HEK293 (cell line): ENCODE measurements at regions not wholly inside any gene's neighbourhood (a gene's known extent, or its start where the extent isn't known, plus 50 kb on each side); places are given as distances from the start of the nearest gene placed in this dataset.

ENCODE experiments used
- CTCF ChIA-PET: fragments of 350-600 bp; formaldehyde crosslinking; extraction: SDS; loops from one replicate; lab custom pipeline; 2021; ENCODE audit warnings: antibody characterized with exemption; lab: Yijun Ruan, JAX
- POLR2A ChIA-PET: fragments of 300-600 bp; formaldehyde crosslinking; extraction: SDS; loops from one replicate; lab custom pipeline; 2020; ENCODE audit warnings: antibody characterized with exemption, inconsistent platforms; lab: Yijun Ruan, JAX
- H3K27ac ChIP-seq: fragments of 200-500 bp; sonication (Bioruptor generic); 2 replicates; pipeline ENCODE4 v1.5.1; 2014; ENCODE audit warnings: low read depth, low read length, control low read depth, inconsistent platforms; ENCODE audit errors: extremely low read depth
- H3K36me3 ChIP-seq, 2 experiments: fragments of 200-500 bp in 1 of 2; sonication (Bioruptor generic) in 1 of 2; 1 replicate in 1 of 2; 2 replicates in 1 of 2; pipeline ENCODE4 v1.5.1; 2014 to 2017; ENCODE audit warnings: inconsistent platforms in 2 of 2, low read length in 2 of 2; ENCODE audit not compliant: control insufficient read depth in 2 of 2, insufficient read depth in 1 of 2
- H3K4me1 ChIP-seq: fragments of 200-500 bp; sonication (Bioruptor generic); 2 replicates; pipeline ENCODE4 v1.5.1; 2014; ENCODE audit warnings: mild to moderate bottlenecking, low read length, inconsistent platforms; ENCODE audit not compliant: control insufficient read depth, insufficient read depth
- H3K4me3 ChIP-seq: 2 replicates; pipeline ENCODE4 v1.5.1; 2011; ENCODE audit warnings: low read depth, mild to moderate bottlenecking, control low read depth, low read length, moderate library complexity
- H3K9me3 ChIP-seq: fragments of 200-500 bp; sonication (Bioruptor generic); 2 replicates; pipeline ENCODE4 v1.5.1; 2014; ENCODE audit warnings: low read depth, low read length, inconsistent platforms; ENCODE audit not compliant: control insufficient read depth, insufficient read depth
- GLI4 ChIP-seq: fragments of 450-650 bp; formaldehyde crosslinking; IDR thresholded peaks from 2 replicates; pipeline ENCODE4 v1.5.1; 2016; ENCODE audit warnings: missing biosample characterization, missing genetic modification characterization
- HOXC10 ChIP-seq: sonication (generic); formaldehyde crosslinking; IDR thresholded peaks from 2 replicates; pipeline ENCODE4 v1.8.1; 2023; ENCODE audit warnings: mild to moderate bottlenecking, missing genetic modification reagents
- KLF10 ChIP-seq: fragments of 450-650 bp; IDR thresholded peaks from 2 replicates; pipeline ENCODE4 v1.5.1; 2018; ENCODE audit warnings: missing biosample characterization, mild to moderate bottlenecking, missing genetic modification characterization
- KLF17 ChIP-seq: fragments of 450-650 bp; formaldehyde crosslinking; IDR thresholded peaks from 2 replicates; pipeline ENCODE4 v1.5.1; 2016; ENCODE audit warnings: missing biosample characterization, missing genetic modification characterization
- OSR2 ChIP-seq: fragments of 450-650 bp; formaldehyde crosslinking; IDR thresholded peaks from 2 replicates; pipeline ENCODE4 v1.5.1; 2016; ENCODE audit warnings: missing biosample characterization, missing genetic modification characterization
- OVOL3 ChIP-seq: fragments of 450-650 bp; formaldehyde crosslinking; IDR thresholded peaks from 2 replicates; pipeline ENCODE4 v1.5.1; 2016; ENCODE audit warnings: missing biosample characterization, missing genetic modification characterization
- PATZ1 ChIP-seq: fragments of 450-650 bp; formaldehyde crosslinking; IDR thresholded peaks from 2 replicates; pipeline ENCODE4 v1.5.1; 2016; ENCODE audit warnings: missing biosample characterization, missing genetic modification characterization
- REPIN1 ChIP-seq: fragments of 450-650 bp; formaldehyde crosslinking; IDR thresholded peaks from 2 replicates; pipeline ENCODE4 v1.5.1; 2017; ENCODE audit warnings: missing biosample characterization, missing genetic modification characterization, low read depth
- ZBTB17 ChIP-seq: fragments of 450-650 bp; formaldehyde crosslinking; IDR thresholded peaks from 2 replicates; pipeline ENCODE4 v1.5.1; 2016; ENCODE audit warnings: missing biosample characterization, missing genetic modification characterization
- ZFHX2 ChIP-seq: fragments of 450-650 bp; formaldehyde crosslinking; conservative IDR thresholded peaks from 2 replicates; pipeline ENCODE4 v1.5.1; 2016; ENCODE audit warnings: missing biosample characterization, missing genetic modification characterization
- ZFP41 ChIP-seq: fragments of 450-650 bp; formaldehyde crosslinking; IDR thresholded peaks from 2 replicates; pipeline ENCODE4 v1.5.1; 2016; ENCODE audit warnings: missing biosample characterization, missing genetic modification characterization, borderline replicate concordance
- ZFP69B ChIP-seq: fragments of 450-650 bp; formaldehyde crosslinking; IDR thresholded peaks from 2 replicates; pipeline ENCODE4 v1.5.1; 2016; ENCODE audit warnings: missing biosample characterization, missing genetic modification characterization
- ZNF148 ChIP-seq: fragments of 450-650 bp; formaldehyde crosslinking; IDR thresholded peaks from 2 replicates; pipeline ENCODE4 v1.5.0; 2017; ENCODE audit warnings: missing biosample characterization, missing genetic modification characterization, borderline replicate concordance
- ZNF221 ChIP-seq: fragments of 450-650 bp; formaldehyde crosslinking; IDR thresholded peaks from 2 replicates; pipeline ENCODE4 v1.5.1; 2017; ENCODE audit warnings: missing biosample characterization, missing genetic modification characterization, borderline replicate concordance
- ZNF23 ChIP-seq: fragments of 450-650 bp; formaldehyde crosslinking; IDR thresholded peaks from 2 replicates; pipeline ENCODE4 v1.5.1; 2016; ENCODE audit warnings: missing biosample characterization, missing genetic modification characterization, borderline replicate concordance
- ZNF266 ChIP-seq: fragments of 450-650 bp; formaldehyde crosslinking; IDR thresholded peaks from 2 replicates; pipeline ENCODE4 v1.5.1; 2016; ENCODE audit warnings: missing biosample characterization, missing genetic modification characterization, low read depth
- ZNF292 ChIP-seq: fragments of 450-650 bp; formaldehyde crosslinking; IDR thresholded peaks from 2 replicates; pipeline ENCODE4 v1.5.1; 2016; ENCODE audit warnings: low read depth, missing biosample characterization, missing genetic modification characterization, borderline replicate concordance
- ZNF335 ChIP-seq: fragments of 450-650 bp; formaldehyde crosslinking; conservative IDR thresholded peaks from 2 replicates; pipeline ENCODE4 v1.5.1; 2016; ENCODE audit warnings: missing biosample characterization, missing genetic modification characterization
- ZNF354C ChIP-seq: fragments of 450-650 bp; formaldehyde crosslinking; IDR thresholded peaks from 2 replicates; pipeline ENCODE4 v1.5.1; 2016; ENCODE audit warnings: missing biosample characterization, missing genetic modification characterization, low read depth, borderline replicate concordance
- ZNF529 ChIP-seq: fragments of 450-650 bp; formaldehyde crosslinking; IDR thresholded peaks from 2 replicates; pipeline ENCODE4 v1.5.1; 2017; ENCODE audit warnings: missing genetic modification characterization, missing biosample characterization; ENCODE audit not compliant: insufficient replicate concordance
- ZNF548 ChIP-seq: fragments of 450-650 bp; formaldehyde crosslinking; IDR thresholded peaks from 2 replicates; pipeline ENCODE4 v1.5.1; 2016; ENCODE audit warnings: missing biosample characterization, missing genetic modification characterization
- ZNF555 ChIP-seq: fragments of 450-650 bp; formaldehyde crosslinking; conservative IDR thresholded peaks from 2 replicates; pipeline ENCODE4 v1.5.1; 2017; ENCODE audit warnings: missing biosample characterization, mild to moderate bottlenecking, missing genetic modification characterization, inconsistent platforms
- ZNF580 ChIP-seq: fragments of 450-650 bp; formaldehyde crosslinking; IDR thresholded peaks from 2 replicates; pipeline ENCODE4 v1.5.1; 2016; ENCODE audit warnings: missing biosample characterization, missing genetic modification characterization
- ZNF664 ChIP-seq: fragments of 450-650 bp; formaldehyde crosslinking; IDR thresholded peaks from 2 replicates; pipeline ENCODE4 v1.5.1; 2016; ENCODE audit warnings: missing biosample characterization, missing genetic modification characterization
- ZNF707 ChIP-seq: fragments of 450-650 bp; formaldehyde crosslinking; IDR thresholded peaks from 2 replicates; pipeline ENCODE4 v1.5.1; 2016; ENCODE audit warnings: missing biosample characterization, missing genetic modification characterization
- ZNF776 ChIP-seq: fragments of 450-650 bp; formaldehyde crosslinking; IDR thresholded peaks from 2 replicates; pipeline ENCODE4 v1.5.0; 2017; ENCODE audit warnings: missing biosample characterization, missing genetic modification characterization, borderline replicate concordance
- ZNF792 ChIP-seq: fragments of 450-650 bp; formaldehyde crosslinking; IDR thresholded peaks from 2 replicates; pipeline ENCODE4 v1.5.1; 2016; ENCODE audit warnings: missing biosample characterization, missing genetic modification characterization

GRCh38 chr9:81476813-81477490 is 212.4 kb downstream of the TLE1 start:
- H3K9me3 ChIP-seq, result no peaks in the 10 kb centered on the region
- no peaks in the 10 kb centered on the region for H3K36me3 ChIP-seq
- H3K4me1 ChIP-seq, result no peaks in the 10 kb centered on the region
- POLR2A ChIA-PET, result no interaction called here
- no peak overlapping the region for H3K27ac ChIP-seq
- no peak for TF ChIP-seq PATZ1 (tag by site-specific recombination)
- no peak for TF ChIP-seq ZFHX2 (tag by site-specific recombination)
- TF ChIP-seq ZNF221 (tag by site-specific recombination), result no peak
- no peak for TF ChIP-seq ZNF664 (tag by site-specific recombination)
- TF ChIP-seq ZNF707 (tag by site-specific recombination), result no peak
- no peak for TF ChIP-seq ZNF555 (tag by site-specific recombination)
- CTCF ChIA-PET, result no interaction called here
- H3K4me3 ChIP-seq, result no peak overlapping the region

- no peaks in the 10 kb centered on the region for H3K36me3 ChIP-seq
- TF ChIP-seq ZNF148 (tag by site-specific recombination), result no peak
- TF ChIP-seq ZNF354C (tag by site-specific recombination), result no peak
- no peak for TF ChIP-seq ZFP69B (tag by site-specific recombination)
- TF ChIP-seq ZNF792 (tag by site-specific recombination), result no peak
- TF ChIP-seq ZFP41 (tag by site-specific recombination), result no peak
- no peak for TF ChIP-seq OSR2 (tag by site-specific recombination)
- no peak for TF ChIP-seq ZNF580 (tag by site-specific recombination)
- no peak for TF ChIP-seq GLI4 (tag by site-specific recombination)
- no peak for TF ChIP-seq REPIN1 (tag by site-specific recombination)
- TF ChIP-seq HOXC10 (CRISPR knock-in tag), result no peak
- TF ChIP-seq KLF10 (tag by site-specific recombination), result no peak
- H3K4me3 ChIP-seq, result no peak overlapping the region
- ChIA-PET POLR2A (no interaction called here), CTCF (no interaction called here)
- no peaks in the 10 kb centered on the region for H3K9me3 ChIP-seq
- H3K4me1 ChIP-seq, result no peaks in the 10 kb centered on the region
- H3K27ac ChIP-seq, result no peak overlapping the region
These were observed 214.6 kb downstream of the TLE1 start for GRCh38 chr9:81474792-81475191.

GRCh38 chr9:81474125-81474524 is 215.2 kb downstream of the TLE1 start:
- Histone ChIP-seq H3K4me3 (no peak overlapping the region), H3K9me3 (no peaks in the 10 kb centered on the region), H3K4me1 (no peaks in the 10 kb centered on the region), H3K36me3 (no peaks in the 10 kb centered on the region), H3K27ac (no peak overlapping the region)
- ChIA-PET POLR2A (no interaction called here), CTCF (interaction anchor here (0.5 kb wide), 1 partner anchor 30 kb away, joined by 3 read pairs; no protein-coding TSS in a partner anchor)
- TF ChIP-seq KLF17 (tag by site-specific recombination), result no peak
- TF ChIP-seq ZNF548 (tag by site-specific recombination), result no peak
- no peak for TF ChIP-seq ZNF335
- TF ChIP-seq ZBTB17, result no peak
- TF ChIP-seq ZNF292 (tag by site-specific recombination), result no peak
- no peak for TF ChIP-seq OVOL3 (tag by site-specific recombination)
- TF ChIP-seq ZNF23 (tag by site-specific recombination), result no peak
- no peak for TF ChIP-seq ZNF776 (tag by site-specific recombination)
- TF ChIP-seq ZNF266 (tag by site-specific recombination), result no peak
- no peak for TF ChIP-seq ZNF529
- TF ChIP-seq ZNF792 (tag by site-specific recombination), result no peak
